Ovary (tissue), 7 donors: ENCODE measurements at regions not wholly inside any gene's neighbourhood (a gene's known extent, or its start where the extent isn't known, plus 50 kb on each side); places are given as distances from the start of the nearest gene placed in this dataset.
"Not testable (repeated sequence)": the region's sequence is repeated elsewhere in the genome, so short reads cannot be mapped to it uniquely, and the experiment has no call there.

Source experiments
- DNase-seq, 5 donors: peaks; one replicate each; pipeline ENCODE4 v3.0.0-alpha.2; 2019 to 2020
- H3K27ac ChIP-seq, 2 donors: fragments of 200-600 bp; one replicate each; pipeline versions ENCODE4 v1.5.1 to v1.8.0; 2019 to 2022
- H3K27me3 ChIP-seq: fragments of 200-600 bp; one replicate; pipeline ENCODE4 v1.8.0; 2022
- H3K36me3 ChIP-seq: fragments of 200-600 bp; sonication (generic); one replicate; pipeline ENCODE4 v1.5.1; 2019
- H3K4me1 ChIP-seq: one replicate; pipeline ENCODE4 v1.8.1; 2013; ENCODE audit warnings: mild to moderate bottlenecking, moderate library complexity; ENCODE audit not compliant: insufficient read depth
- H3K4me3 ChIP-seq: fragments of 200-600 bp; sonication (generic); one replicate; pipeline ENCODE4 v1.5.1; 2017
- H3K9me3 ChIP-seq, 2 donors: fragments of 200-600 bp in 1 of 2; sonication (generic) in 1 of 2; one replicate each; pipeline versions ENCODE4 v1.5.1 to v1.8.1; 2013 to 2019; ENCODE audit warnings: mild to moderate bottlenecking in 1 of 2, moderate library complexity in 1 of 2
- EP300 ChIP-seq: sonication (generic); formaldehyde crosslinking; IDR thresholded peaks from one replicate; pipeline ENCODE4 v1.6.1; 2017; ENCODE audit warnings: antibody characterized with exemption
- POLR2A ChIP-seq: fragments of 450-650 bp; IDR thresholded peaks from one replicate; pipeline ENCODE4 v1.6.1; 2017; ENCODE audit warnings: antibody characterized with exemption, mild to moderate bottlenecking, moderate library complexity
- WGBS, 3 donors: extraction: QIAGEN DNeasy Blood & Tissue Kit in 1 of 3; methylation state at CpG; one replicate each; pipeline versions ENCODE4 v1.1.5 to v1.1.7; 2013 to 2017; 5-methylcytosine and 5-hydroxymethylcytosine counted together
- intact Hi-C, 4 donors: fragments of 100-400 bp; cut with DNase I; formaldehyde crosslinking; loops; one replicate each; pipeline versions ENCODE4 v1.11.0 to v1.15.1; 2022 to 2023
- TF ChIP-seq, protein P1 (sequence below), 3 donors: fragments of 450-650 bp in 2 of 3; fragments of 200-600 bp in 1 of 3; IDR thresholded peaks; one replicate each; pipeline versions ENCODE4 v1.5.1 to v1.8.0; 2016 to 2022; ENCODE audit warnings: antibody characterized with exemption in 3 of 3, mild to moderate bottlenecking in 1 of 3
- donor health status: DM: no; HTN: no; CAD: no; lungs with moderate emphysema.
- donor health status: DM: no; HTN: no; CAD: no.
- donor health status: Bipolar disorder and iron deficiency.
- donor health status: DM: no; HTN: no; CAD: no.
- donor health status: DM: yes; HTN: yes; CAD: no.

DNA sequence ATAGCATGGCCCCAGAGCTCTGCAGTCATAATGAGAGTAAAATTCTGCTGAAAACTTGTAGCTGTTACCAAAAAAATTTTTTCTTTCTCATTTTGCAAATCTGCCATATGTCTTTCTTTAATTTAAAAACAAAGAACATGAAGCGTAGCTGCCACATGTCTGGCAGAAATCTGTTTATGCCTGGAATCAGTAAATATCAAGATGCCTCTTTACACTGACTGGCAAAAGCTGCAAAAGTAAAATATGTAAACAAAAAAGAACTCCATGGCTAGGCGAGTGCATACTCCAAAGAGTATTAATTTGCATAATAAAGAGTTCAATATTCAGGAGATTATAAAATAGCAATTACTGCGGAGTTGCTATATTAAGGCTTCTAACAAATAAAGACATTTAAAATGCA, 130.9 kb upstream of the SP8 start:
- H3K9me3 ChIP-seq: no peaks in the 10 kb centered on the region
- no peak overlapping the region for H3K27ac ChIP-seq
- intact Hi-C loops: no loop called here
- H3K4me3 ChIP-seq: no peak overlapping the region
- no peak for DNase-seq
- WGBS, 3 donors: 38 to 69% (median 44%) methylated on average over 3 of the region's 3 CpGs
- no peaks in the 10 kb centered on the region for H3K4me1 ChIP-seq
- H3K27me3 ChIP-seq: no peaks in the 10 kb centered on the region
- TF ChIP-seq, protein P1, sequence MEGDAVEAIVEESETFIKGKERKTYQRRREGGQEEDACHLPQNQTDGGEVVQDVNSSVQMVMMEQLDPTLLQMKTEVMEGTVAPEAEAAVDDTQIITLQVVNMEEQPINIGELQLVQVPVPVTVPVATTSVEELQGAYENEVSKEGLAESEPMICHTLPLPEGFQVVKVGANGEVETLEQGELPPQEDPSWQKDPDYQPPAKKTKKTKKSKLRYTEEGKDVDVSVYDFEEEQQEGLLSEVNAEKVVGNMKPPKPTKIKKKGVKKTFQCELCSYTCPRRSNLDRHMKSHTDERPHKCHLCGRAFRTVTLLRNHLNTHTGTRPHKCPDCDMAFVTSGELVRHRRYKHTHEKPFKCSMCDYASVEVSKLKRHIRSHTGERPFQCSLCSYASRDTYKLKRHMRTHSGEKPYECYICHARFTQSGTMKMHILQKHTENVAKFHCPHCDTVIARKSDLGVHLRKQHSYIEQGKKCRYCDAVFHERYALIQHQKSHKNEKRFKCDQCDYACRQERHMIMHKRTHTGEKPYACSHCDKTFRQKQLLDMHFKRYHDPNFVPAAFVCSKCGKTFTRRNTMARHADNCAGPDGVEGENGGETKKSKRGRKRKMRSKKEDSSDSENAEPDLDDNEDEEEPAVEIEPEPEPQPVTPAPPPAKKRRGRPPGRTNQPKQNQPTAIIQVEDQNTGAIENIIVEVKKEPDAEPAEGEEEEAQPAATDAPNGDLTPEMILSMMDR (IDR thresholded peaks at IDR 0.05): no peak
- no peak for TF ChIP-seq POLR2A
- no peaks in the 10 kb centered on the region for H3K36me3 ChIP-seq

DNA sequence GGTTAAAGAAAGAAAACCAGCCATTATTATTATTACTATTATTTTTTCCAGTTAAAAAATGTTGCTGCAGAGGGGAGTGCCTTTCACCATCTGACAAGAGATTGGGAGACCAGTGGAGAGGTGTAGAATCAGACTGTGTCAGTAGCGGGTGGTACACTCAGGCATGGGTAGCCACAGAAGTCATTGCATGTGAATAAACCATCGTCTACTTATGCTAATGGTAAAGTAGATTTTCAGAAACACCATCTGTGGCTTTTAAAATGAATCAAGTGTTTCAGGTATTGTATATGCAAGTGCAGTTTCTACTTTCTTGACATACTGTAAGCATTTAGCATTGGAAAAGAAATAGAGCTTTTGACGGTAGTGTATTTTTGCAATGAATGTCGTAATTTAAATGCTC, 131.5 kb upstream of the SP8 start:
- Histone ChIP-seq H3K9me3 (no peaks in the 10 kb centered on the region), H3K27me3 (no peaks in the 10 kb centered on the region), H3K36me3 (no peaks in the 10 kb centered on the region), H3K4me1 (no peaks in the 10 kb centered on the region), H3K27ac (no peak overlapping the region), H3K4me3 (no peak overlapping the region)
- DNase-seq: no peak
- TF ChIP-seq POLR2A (no peak), EP300 (no peak)
- TF ChIP-seq, protein P1 (IDR thresholded peaks at IDR 0.05): no peak
- 88 to 92% (median 90%) methylated on average over 4 of the region's 4 CpGs for WGBS, 3 donors
- intact Hi-C loops: no loop called here

DNA sequence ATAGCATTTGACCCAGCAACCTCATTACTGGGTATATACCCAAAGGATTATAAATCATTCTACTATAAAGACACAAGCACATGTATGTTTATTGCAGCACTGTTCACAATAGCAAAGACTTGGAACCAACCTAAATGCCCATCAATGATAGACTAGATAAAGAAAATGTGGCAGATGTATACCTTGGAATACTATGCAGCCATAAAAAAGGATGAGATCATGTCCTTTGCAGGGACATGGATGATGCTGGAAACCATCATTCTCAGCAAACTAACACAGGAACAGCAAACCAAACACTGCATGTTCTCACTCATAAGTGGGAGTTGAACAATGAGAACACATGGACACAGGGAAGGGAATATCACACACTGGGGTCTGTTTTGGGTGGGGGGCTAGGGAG, 140.5 kb upstream of the SP8 start:
- H3K9me3 ChIP-seq, H3K4me3 ChIP-seq, intact Hi-C loops, DNase-seq, H3K36me3 ChIP-seq, H3K27ac ChIP-seq, H3K4me1 ChIP-seq, H3K27me3 ChIP-seq: not testable (repeated sequence)

DNA sequence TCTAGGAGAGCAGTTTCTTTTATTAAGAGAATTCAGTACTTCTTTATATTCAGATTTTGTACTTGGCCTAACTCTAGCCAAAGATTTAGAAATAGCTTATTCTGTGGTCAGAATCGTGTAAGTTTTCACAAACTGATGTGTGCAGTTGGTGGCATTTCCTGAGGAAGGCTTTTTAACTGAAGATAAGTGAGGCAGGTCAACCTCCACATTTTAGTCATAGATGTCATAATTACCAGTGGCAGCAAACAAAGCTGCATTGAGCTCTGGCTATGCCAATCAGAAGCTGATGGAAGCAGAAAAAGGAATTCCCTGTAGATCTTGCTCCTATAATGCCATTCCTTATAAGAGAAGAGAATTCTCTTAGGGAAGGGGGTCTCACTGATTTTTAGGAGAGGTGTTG, 141.3 kb upstream of the SP8 start:
- Histone ChIP-seq H3K27ac (no peak overlapping the region), H3K4me3 (no peak overlapping the region), H3K27me3 (no peaks in the 10 kb centered on the region), H3K9me3 (no peaks in the 10 kb centered on the region), H3K36me3 (no peaks in the 10 kb centered on the region), H3K4me1 (no peaks in the 10 kb centered on the region)
- 63 to 78% (median 70%) methylated on average over 1 of the region's 1 CpG for WGBS, 3 donors
- DNase-seq: no peak
- intact Hi-C loops: no loop called here
- no peak for TF ChIP-seq POLR2A
- no peak for TF ChIP-seq EP300
- TF ChIP-seq, protein P1 (IDR thresholded peaks at IDR 0.05): no peak

DNA sequence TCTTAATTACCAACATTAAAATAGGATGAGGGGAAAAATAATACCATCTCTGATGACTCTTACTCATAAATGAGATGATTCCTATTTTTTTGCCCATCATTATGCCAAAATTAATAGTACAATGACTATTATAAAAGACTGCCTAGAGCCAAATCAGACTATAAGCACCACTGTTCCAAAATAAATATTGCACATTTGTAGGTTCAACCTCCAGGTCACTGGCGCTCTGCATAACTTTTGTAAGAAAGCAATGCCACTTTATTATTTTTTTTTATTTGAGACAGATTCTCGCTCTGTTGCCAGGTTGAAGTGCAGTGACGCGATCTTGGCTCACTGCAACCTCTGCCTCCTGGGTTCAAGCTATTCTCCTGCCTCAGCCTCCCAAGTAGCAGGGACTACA, 142.5 kb upstream of the SP8 start:
- Histone ChIP-seq H3K36me3 (no peaks in the 10 kb centered on the region), H3K4me1 (no peaks in the 10 kb centered on the region), H3K9me3 (no peaks in the 10 kb centered on the region), H3K27me3 (no peaks in the 10 kb centered on the region), H3K27ac (no peak overlapping the region), H3K4me3 (no peak overlapping the region)
- TF ChIP-seq POLR2A (no peak), EP300 (no peak)
- TF ChIP-seq, protein P1 (IDR thresholded peaks at IDR 0.05): no peak
- no peak for DNase-seq
- intact Hi-C loops: no loop called here
- 91 to 93% (median 91%) methylated on average over 4 of the region's 4 CpGs for WGBS, 3 donors
